ENCODE measurements at regions not wholly inside any gene's neighbourhood (a gene's known extent, or its start where the extent isn't known, plus 50 kb on each side); places are given as distances from the start of the nearest gene placed in this dataset.

GRCh38 chr6:74657011-74657410 is 548.8 kb downstream of the COL12A1 start:
- Histone ChIP-seq H3K9me3 (replicated peaks; ENCODE audit: control insufficient read depth, insufficient read depth, low read depth, low read length) (no peaks in the 10 kb centered on the region), H2AFZ (ENCODE audit: low read depth, low read length) (no peak overlapping the region), H3K9me1 (ENCODE audit: control insufficient read depth, insufficient read depth, low read length) (no peaks in the 10 kb centered on the region), H3K9ac (ENCODE audit: insufficient read depth in 1 of 2, low read depth in 2 of 2, low read length in 2 of 2) (no peak overlapping the region), H3K79me2 (ENCODE audit: control insufficient read depth, insufficient read depth, low read length) (no peaks in the 10 kb centered on the region), H3K4me1 (replicated peaks in 1 of 2; ENCODE audit: control insufficient read depth in 2 of 2, insufficient read depth in 2 of 2, low read length in 2 of 2) (no peaks in the 10 kb centered on the region), H3K27ac (ENCODE audit: extremely low read depth, low read depth, low read length) (no peak overlapping the region), H3K4me3 (no peak overlapping the region), H3K4me2 (ENCODE audit: insufficient read depth, low read length) (no peak overlapping the region), H3K36me3 (ENCODE audit: control insufficient read depth, insufficient read depth, low read length) (no peaks in the 10 kb centered on the region), H4K20me1 (replicated peaks; ENCODE audit: control insufficient read depth, insufficient read depth, low read length) (no peaks in the 10 kb centered on the region), H3K27me3 (ENCODE audit: control insufficient read depth in 2 of 2, insufficient read depth in 2 of 2, low read length in 2 of 2) (no peaks in the 10 kb centered on the region)
- in situ Hi-C loops (cut with MboI) (no loop called here), intact Hi-C loops (cut with micrococcal nuclease) (no loop called here)
- CTCF ChIA-PET (ENCODE audit: low intra/inter-chr PET ratio), result no interaction called here
- no peak for DNase-seq (ENCODE audit: extremely low read depth in 1 of 4, low spot score in 3 of 4)
- no TSS peak for BruUV-seq (replicated peaks)
- FAIRE-seq, result no peak
- no peak for ATAC-seq
- POLR2A ChIA-PET, result no interaction called here
- WGBS (ENCODE audit: insufficient coverage, low coverage, missing lambda C conversion rate), result 5% methylated on average over 2 of the region's 2 CpGs
- TF ChIP-seq C11orf30 (IDR thresholded peaks at IDR 0.05; ENCODE audit: low read depth) (no peak), SMARCB1 (IDR thresholded peaks at IDR 0.05; ENCODE audit: insufficient read length, low read depth) (no peak), EP400 (IDR thresholded peaks at IDR 0.05) (no peak), ZNF512 (tag; IDR thresholded peaks at IDR 0.05) (no peak), SOX6 (IDR thresholded peaks at IDR 0.05) (no peak), OTX1 (CRISPR knock-in tag; IDR thresholded peaks at IDR 0.05) (no peak), ZNF766 (CRISPR knock-in tag; conservative IDR thresholded peaks at IDR 0.05) (no peak), KDM1A (IDR thresholded peaks at IDR 0.05) (no peak), ZNF444 (CRISPR knock-in tag; IDR thresholded peaks at IDR 0.05) (no peak)
- TF ChIP-seq, protein P1, sequence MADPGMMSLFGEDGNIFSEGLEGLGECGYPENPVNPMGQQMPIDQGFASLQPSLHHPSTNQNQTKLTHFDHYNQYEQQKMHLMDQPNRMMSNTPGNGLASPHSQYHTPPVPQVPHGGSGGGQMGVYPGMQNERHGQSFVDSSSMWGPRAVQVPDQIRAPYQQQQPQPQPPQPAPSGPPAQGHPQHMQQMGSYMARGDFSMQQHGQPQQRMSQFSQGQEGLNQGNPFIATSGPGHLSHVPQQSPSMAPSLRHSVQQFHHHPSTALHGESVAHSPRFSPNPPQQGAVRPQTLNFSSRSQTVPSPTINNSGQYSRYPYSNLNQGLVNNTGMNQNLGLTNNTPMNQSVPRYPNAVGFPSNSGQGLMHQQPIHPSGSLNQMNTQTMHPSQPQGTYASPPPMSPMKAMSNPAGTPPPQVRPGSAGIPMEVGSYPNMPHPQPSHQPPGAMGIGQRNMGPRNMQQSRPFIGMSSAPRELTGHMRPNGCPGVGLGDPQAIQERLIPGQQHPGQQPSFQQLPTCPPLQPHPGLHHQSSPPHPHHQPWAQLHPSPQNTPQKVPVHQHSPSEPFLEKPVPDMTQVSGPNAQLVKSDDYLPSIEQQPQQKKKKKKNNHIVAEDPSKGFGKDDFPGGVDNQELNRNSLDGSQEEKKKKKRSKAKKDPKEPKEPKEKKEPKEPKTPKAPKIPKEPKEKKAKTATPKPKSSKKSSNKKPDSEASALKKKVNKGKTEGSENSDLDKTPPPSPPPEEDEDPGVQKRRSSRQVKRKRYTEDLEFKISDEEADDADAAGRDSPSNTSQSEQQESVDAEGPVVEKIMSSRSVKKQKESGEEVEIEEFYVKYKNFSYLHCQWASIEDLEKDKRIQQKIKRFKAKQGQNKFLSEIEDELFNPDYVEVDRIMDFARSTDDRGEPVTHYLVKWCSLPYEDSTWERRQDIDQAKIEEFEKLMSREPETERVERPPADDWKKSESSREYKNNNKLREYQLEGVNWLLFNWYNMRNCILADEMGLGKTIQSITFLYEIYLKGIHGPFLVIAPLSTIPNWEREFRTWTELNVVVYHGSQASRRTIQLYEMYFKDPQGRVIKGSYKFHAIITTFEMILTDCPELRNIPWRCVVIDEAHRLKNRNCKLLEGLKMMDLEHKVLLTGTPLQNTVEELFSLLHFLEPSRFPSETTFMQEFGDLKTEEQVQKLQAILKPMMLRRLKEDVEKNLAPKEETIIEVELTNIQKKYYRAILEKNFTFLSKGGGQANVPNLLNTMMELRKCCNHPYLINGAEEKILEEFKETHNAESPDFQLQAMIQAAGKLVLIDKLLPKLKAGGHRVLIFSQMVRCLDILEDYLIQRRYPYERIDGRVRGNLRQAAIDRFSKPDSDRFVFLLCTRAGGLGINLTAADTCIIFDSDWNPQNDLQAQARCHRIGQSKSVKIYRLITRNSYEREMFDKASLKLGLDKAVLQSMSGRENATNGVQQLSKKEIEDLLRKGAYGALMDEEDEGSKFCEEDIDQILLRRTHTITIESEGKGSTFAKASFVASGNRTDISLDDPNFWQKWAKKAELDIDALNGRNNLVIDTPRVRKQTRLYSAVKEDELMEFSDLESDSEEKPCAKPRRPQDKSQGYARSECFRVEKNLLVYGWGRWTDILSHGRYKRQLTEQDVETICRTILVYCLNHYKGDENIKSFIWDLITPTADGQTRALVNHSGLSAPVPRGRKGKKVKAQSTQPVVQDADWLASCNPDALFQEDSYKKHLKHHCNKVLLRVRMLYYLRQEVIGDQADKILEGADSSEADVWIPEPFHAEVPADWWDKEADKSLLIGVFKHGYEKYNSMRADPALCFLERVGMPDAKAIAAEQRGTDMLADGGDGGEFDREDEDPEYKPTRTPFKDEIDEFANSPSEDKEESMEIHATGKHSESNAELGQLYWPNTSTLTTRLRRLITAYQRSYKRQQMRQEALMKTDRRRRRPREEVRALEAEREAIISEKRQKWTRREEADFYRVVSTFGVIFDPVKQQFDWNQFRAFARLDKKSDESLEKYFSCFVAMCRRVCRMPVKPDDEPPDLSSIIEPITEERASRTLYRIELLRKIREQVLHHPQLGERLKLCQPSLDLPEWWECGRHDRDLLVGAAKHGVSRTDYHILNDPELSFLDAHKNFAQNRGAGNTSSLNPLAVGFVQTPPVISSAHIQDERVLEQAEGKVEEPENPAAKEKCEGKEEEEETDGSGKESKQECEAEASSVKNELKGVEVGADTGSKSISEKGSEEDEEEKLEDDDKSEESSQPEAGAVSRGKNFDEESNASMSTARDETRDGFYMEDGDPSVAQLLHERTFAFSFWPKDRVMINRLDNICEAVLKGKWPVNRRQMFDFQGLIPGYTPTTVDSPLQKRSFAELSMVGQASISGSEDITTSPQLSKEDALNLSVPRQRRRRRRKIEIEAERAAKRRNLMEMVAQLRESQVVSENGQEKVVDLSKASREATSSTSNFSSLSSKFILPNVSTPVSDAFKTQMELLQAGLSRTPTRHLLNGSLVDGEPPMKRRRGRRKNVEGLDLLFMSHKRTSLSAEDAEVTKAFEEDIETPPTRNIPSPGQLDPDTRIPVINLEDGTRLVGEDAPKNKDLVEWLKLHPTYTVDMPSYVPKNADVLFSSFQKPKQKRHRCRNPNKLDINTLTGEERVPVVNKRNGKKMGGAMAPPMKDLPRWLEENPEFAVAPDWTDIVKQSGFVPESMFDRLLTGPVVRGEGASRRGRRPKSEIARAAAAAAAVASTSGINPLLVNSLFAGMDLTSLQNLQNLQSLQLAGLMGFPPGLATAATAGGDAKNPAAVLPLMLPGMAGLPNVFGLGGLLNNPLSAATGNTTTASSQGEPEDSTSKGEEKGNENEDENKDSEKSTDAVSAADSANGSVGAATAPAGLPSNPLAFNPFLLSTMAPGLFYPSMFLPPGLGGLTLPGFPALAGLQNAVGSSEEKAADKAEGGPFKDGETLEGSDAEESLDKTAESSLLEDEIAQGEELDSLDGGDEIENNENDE (IDR thresholded peaks at IDR 0.05; ENCODE audit: low read depth, low read length), result no peak
- TF ChIP-seq, protein P2, sequence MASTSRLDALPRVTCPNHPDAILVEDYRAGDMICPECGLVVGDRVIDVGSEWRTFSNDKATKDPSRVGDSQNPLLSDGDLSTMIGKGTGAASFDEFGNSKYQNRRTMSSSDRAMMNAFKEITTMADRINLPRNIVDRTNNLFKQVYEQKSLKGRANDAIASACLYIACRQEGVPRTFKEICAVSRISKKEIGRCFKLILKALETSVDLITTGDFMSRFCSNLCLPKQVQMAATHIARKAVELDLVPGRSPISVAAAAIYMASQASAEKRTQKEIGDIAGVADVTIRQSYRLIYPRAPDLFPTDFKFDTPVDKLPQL (IDR thresholded peaks at IDR 0.05; ENCODE audit: extremely low read depth, insufficient read length), result no peak

Data from K562 (cell line).